Pancreas (tissue), 10 donors: ENCODE measurements at regions not wholly inside any gene's neighbourhood (a gene's known extent, or its start where the extent isn't known, plus 50 kb on each side); places are given as distances from the start of the nearest gene placed in this dataset.
A peak's percentile ranks its signal among the peaks of the same experiment; 100 is the strongest.
"Not testable (repeated sequence)": the region's sequence is repeated elsewhere in the genome, so short reads cannot be mapped to it uniquely, and the experiment has no call there.

Experiments used
- ATAC-seq, 4 donors: fragments of 200-7000 bp; cut with Tn5 transposase; one replicate each; pipeline versions ENCODE4 v1.8.0 to v1.9.1; 2020; ENCODE audit warnings: mild to moderate bottlenecking in 4 of 4, moderate library complexity in 4 of 4
- DNase-seq, 6 donors: peaks; one replicate each; pipeline ENCODE4 v3.0.0-alpha.2; 2020
- FAIRE-seq: peaks from 2 replicates; lab custom pipeline; 2012; peaks lifted over from hg19 to GRCh38; lab: Jason Lieb, UNC
- H3K27ac ChIP-seq, 4 donors: fragments of 200-600 bp; sonication (generic); 1 replicate in 3 of 4; 2 replicates in 1 of 4; pipeline versions ENCODE4 v1.5.0 to v1.8.0; 2020
- H3K27me3 ChIP-seq, 4 donors: fragments of 200-600 bp; one replicate each; pipeline ENCODE4 v1.8.0; 2021
- H3K36me3 ChIP-seq, 3 donors: fragments of 200-600 bp; sonication (generic) in 1 of 3; one replicate each; pipeline versions ENCODE4 v1.5.0 to v1.8.0; 2020 to 2021
- H3K4me1 ChIP-seq, 3 donors: fragments of 200-600 bp; one replicate each; pipeline ENCODE4 v1.8.0; 2021
- H3K4me3 ChIP-seq, 4 donors: fragments of 200-600 bp; sonication (generic) in 2 of 4; one replicate each; pipeline versions ENCODE4 v1.5.0 to v1.8.0; 2020 to 2021
- H3K9me3 ChIP-seq, 4 donors: fragments of 200-600 bp; one replicate each; pipeline ENCODE4 v1.8.0; 2021
- CTCF ChIP-seq, 4 donors: fragments of 200-600 bp; sonication (generic) in 3 of 4; IDR thresholded peaks; one replicate each; pipeline versions ENCODE4 v1.5.0 to v1.8.0; 2021; ENCODE audit warnings: antibody characterized with exemption in 4 of 4
- WGBS, 2 donors: extraction: QIAGEN DNeasy Blood & Tissue Kit; methylation state at CpG; one replicate each; pipeline ENCODE4 v1.1.7; 2013; 5-methylcytosine and 5-hydroxymethylcytosine counted together
- intact Hi-C, 3 donors: fragments of 100-400 bp; cut with DNase I; formaldehyde crosslinking; loops; one replicate each; pipeline versions ENCODE4 v1.11.1 to v1.14.2; 2022
- donor health status: healthy with polysubstance abuse.
- donor health status: DM: no; HTN: no; CAD: no; lungs with moderate emphysema.
- donor health status: DM: no; HTN: no; CAD: no.
- donor health status: control.
- donor health status: control.
- donor health status: Bipolar disorder and iron deficiency.
- donor health status: DM: yes; HTN: yes; CAD: no.
- donor health status: DM: no; HTN: no; CAD: no.
- donor health status: DM: no; HTN: no; CAD: no.
- donor health status: DM: yes; HTN: yes; CAD: no.

GRCh38 chr6:8939615-8940014 is 504.3 kb upstream of the SLC35B3 start:
- intact Hi-C loops = no loop called here
- no peak for FAIRE-seq
- ATAC-seq = peak in 3 of 4 donors; percentile 40 to 74 (median 62)
- no peak for DNase-seq
- no peaks in the 10 kb centered on the region for H3K27me3 ChIP-seq
- no peaks in the 10 kb centered on the region for H3K36me3 ChIP-seq
- 11 to 17% methylated on average over 4 of the region's 4 CpGs for WGBS, 2 donors
- no peaks in the 10 kb centered on the region for H3K9me3 ChIP-seq
- H3K4me1 ChIP-seq = no peaks in the 10 kb centered on the region
- H3K27ac ChIP-seq = no peak overlapping the region
- TF ChIP-seq CTCF (IDR thresholded peaks at IDR 0.05) = no peak
- no peak overlapping the region for H3K4me3 ChIP-seq

- Histone ChIP-seq H3K36me3 (no peaks in the 10 kb centered on the region), H3K27me3 (no peaks in the 10 kb centered on the region), H3K9me3 (no peaks in the 10 kb centered on the region), H3K4me1 (no peaks in the 10 kb centered on the region), H3K4me3 (no peak overlapping the region), H3K27ac (no peak overlapping the region)
- TF ChIP-seq CTCF (IDR thresholded peaks at IDR 0.05) = no peak
- intact Hi-C loops = no loop called here
- WGBS, 2 donors = 39 to 54% methylated on average over 4 of the region's 4 CpGs
- DNase-seq = no peak
- no peak for FAIRE-seq
- ATAC-seq = no peak
These were observed 499.0 kb upstream of the SLC35B3 start for GRCh38 chr6:8934318-8934717.

DNA sequence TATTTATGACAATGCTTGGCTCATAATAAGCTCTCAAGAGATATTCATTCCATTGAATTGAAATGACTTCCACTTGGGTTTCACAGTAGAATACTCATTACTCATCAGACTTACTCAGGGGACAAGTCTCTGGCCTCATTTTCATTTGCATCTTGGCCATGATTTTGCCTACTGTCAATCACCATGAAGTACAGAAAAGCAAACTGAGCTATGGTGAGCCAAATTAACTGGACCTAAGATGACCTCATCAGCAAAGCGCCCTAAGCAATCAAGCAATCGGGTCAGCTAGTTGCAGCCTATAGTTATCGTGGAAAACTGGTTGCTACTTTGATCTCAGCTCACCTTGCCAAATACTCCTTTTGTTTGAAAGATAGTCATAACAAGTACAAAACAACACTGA is 494.7 kb upstream of the SLC35B3 start:
- no peak overlapping the region for H3K27ac ChIP-seq
- WGBS, 2 donors = 84 to 91% methylated on average over 3 of the region's 3 CpGs
- TF ChIP-seq CTCF (IDR thresholded peaks at IDR 0.05) = no peak
- no peaks in the 10 kb centered on the region for H3K36me3 ChIP-seq
- ATAC-seq (no peak), FAIRE-seq (no peak), DNase-seq (no peak)
- intact Hi-C loops = no loop called here
- no peaks in the 10 kb centered on the region for H3K4me1 ChIP-seq
- H3K9me3 ChIP-seq = no peaks in the 10 kb centered on the region
- no peak overlapping the region for H3K4me3 ChIP-seq
- H3K27me3 ChIP-seq = no peaks in the 10 kb centered on the region

DNA sequence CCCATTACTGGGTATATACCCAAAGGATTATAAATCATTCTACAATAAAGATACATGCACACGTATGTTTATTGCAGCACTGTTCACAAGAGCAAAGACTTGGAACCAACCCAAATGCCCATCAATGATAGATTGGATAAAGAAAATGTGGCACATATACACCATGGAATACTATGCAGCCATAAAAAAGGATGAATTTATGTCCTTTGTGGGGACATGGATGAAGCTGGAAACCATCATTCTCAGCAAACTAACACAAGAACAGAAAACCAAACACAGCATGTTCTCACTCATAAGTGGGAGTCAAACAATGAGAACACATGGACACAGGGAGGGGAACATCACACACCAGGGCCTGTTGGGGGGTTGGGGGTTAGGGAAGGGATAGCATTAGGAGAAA is 484.9 kb upstream of the SLC35B3 start:
- WGBS, 2 donors = 75% methylated on average over 1 of the region's 1 CpG; no CpG with 5 or more reads in 1 of the 2 donors
- H3K4me3 ChIP-seq, H3K27ac ChIP-seq, DNase-seq, FAIRE-seq, ATAC-seq, H3K27me3 ChIP-seq, H3K9me3 ChIP-seq, H3K4me1 ChIP-seq, intact Hi-C loops, H3K36me3 ChIP-seq: not testable (repeated sequence)

DNA sequence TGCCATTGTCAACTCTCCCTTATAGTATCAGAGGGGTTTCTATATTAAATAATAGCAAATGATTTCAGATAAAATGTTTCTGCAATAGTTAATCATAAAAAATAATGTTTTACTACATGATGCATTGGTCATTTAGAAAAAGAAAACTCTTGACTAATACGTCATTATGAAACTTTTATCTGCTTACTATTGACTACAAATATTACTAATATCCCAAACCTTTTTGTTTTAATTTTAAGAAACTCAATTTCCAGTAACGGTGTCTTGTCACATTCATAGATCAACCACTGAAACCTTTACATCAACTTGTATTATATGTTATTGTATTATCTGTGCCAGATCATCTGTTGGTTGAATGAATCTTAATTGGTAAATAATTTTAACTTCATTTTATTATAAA is 482.9 kb upstream of the SLC35B3 start:
- no peak for FAIRE-seq
- no peak for TF ChIP-seq CTCF (IDR thresholded peaks at IDR 0.05)
- no peak for ATAC-seq
- no peak for DNase-seq
- H3K9me3 ChIP-seq = no peaks in the 10 kb centered on the region
- H3K4me3 ChIP-seq = no peak overlapping the region
- H3K27ac ChIP-seq = no peak overlapping the region
- no peaks in the 10 kb centered on the region for H3K36me3 ChIP-seq
- no peaks in the 10 kb centered on the region for H3K4me1 ChIP-seq
- no peaks in the 10 kb centered on the region for H3K27me3 ChIP-seq
- intact Hi-C loops = no loop called here
- 64 to 80% methylated on average over 2 of the region's 2 CpGs for WGBS, 2 donors

DNA sequence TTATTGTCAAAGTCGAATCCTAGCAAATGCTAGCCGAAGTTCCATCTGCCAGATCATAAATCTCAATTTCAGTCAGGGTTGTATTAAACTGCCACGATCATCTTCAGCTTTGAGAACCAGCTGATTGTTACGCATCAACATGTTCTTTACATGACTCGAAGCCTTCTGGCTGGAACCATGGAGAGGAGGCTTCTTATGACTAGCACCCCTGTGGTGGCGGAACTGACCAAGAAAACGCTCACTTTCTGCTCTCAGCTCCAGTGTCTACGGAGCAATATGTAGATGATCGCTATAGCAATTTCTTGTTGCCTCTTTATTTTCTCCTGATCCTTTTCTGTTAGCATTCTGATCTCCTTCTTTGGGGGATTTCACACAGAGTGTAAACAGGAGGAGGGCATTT is 479.4 kb upstream of the SLC35B3 start:
- intact Hi-C loops = no loop called here
- Histone ChIP-seq H3K27ac (no peak overlapping the region), H3K9me3 (no peaks in the 10 kb centered on the region), H3K36me3 (no peaks in the 10 kb centered on the region), H3K27me3 (no peaks in the 10 kb centered on the region), H3K4me1 (no peaks in the 10 kb centered on the region), H3K4me3 (no peak overlapping the region)
- DNase-seq (no peak), FAIRE-seq (no peak), ATAC-seq (no peak)
- no peak for TF ChIP-seq CTCF (IDR thresholded peaks at IDR 0.05)
- 81 to 90% methylated on average over 9 of the region's 9 CpGs for WGBS, 2 donors
